GM18502 (cell line): ENCODE measurements at regions not wholly inside any gene's neighbourhood (a gene's known extent, or its start where the extent isn't known, plus 50 kb on each side); places are given as distances from the start of the nearest gene placed in this dataset.
"Not testable (repeated sequence)": the region's sequence is repeated elsewhere in the genome, so short reads cannot be mapped to it uniquely, and the experiment has no call there.

ENCODE experiments used
- ATAC-seq: cut with Tn5 transposase; IDR thresholded peaks from one replicate; pipeline ENCODE4 v1.9.1; 2021; ENCODE audit warnings: mild to moderate bottlenecking; ENCODE audit not compliant: unreplicated experiment, poor library complexity

- no peak for ATAC-seq
Observed at GRCh38 chr6:67885081-67886033, 749.7 kb upstream of the ADGRB3 start.

GRCh38 chr6:67884442-67884841, 750.6 kb upstream of the ADGRB3 start:
- no peak for ATAC-seq

DNA sequence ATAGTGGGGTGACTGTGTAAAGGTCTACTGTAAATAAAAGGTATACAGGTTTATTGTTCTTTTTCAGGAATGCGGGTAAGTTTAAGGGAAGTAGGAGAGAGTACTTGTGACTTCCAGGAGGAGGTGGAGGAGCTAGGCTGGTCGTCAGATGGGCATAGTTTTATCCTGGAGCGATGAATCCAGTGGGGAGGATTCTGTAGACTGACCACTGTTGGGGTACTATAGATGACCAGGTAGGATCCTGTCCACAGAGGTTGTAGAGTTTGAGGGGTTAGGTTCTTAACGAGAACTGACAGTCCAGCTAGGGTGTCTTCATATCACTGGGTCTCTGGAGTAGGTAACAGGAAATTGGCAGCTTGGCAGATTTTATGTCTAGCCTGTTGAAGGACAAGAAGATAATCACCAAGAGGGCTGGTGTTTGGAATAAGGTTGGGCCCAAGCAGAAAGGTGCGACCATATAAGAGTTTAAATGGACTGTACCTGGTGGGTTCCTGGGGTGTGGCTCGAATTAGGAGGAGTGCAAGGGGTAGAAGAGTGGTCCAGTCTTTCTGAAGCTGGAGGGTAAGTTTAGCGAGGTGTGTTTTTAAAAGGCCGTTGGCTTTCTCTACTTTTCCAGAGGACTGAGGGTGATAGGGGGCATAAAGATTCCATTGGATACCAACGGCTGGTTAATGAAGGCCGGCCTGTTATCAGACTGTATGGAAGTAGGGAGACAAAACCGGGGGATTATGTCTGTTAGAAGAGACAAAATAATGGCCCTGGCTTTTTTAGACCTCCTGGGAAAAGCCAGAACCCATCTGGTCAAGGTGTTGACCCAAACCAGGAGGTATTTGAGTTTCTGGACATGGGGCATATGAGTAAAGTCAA, 751.3 kb upstream of the ADGRB3 start:
- no peak for ATAC-seq

DNA sequence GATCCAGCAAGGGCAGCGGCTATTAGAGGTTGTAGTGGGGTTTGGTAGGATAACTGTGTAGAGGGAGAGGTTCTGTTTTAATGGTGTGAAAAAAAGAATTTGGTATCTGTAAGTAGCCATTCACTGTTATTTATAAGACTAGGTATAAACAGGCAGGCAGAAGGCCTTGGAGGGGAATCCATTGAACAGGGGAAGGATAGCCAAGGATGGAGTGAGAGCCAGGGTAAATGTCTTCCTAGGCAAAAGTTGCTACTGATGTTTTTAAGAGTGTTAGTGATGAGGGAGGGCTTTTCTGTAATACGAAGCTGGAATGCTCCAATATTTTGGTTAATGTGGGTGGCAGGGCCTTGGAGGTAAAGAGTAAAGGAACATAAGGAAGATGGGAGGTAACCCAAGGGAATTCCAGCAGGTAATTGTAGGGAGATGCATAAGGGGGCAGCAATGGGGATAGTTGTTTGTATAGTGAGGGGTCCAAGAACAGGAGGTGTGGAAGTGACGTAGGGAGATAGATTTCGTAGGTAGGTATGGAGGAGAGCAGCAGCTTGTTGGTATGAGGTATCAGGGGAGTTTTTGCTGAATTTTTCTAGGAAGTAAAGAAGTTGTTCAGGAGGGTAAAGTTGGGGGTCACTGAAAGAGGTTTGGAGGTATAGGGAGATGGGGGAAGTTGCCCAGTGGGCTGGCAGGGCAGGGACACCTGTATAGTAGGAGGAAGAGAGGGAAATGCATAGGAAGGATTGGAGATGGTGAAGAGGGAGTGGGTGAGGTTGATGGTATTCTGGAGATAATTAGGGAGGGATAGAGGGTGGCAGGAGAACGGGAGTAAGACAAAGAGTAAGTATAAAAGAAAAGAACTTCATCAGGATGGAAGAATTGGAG, 752.4 kb upstream of the ADGRB3 start:
- ATAC-seq, result no peak

DNA sequence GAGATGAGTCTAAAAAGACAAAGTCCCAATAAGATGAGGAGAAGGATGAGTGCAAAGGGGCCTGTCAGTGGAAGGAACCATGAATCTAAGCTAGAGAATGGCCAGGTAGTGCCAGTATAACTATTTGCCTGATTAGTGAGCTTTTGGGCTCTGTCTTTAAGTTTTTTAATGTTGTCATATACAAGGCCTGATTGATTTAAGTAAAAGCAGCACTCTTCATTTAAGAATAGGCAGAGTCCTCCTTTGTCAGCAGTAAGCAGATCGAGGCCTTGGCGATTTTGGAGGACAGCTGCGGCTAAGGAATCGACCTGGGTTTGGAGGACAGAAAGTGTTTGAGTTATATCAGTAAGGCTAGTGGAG, 753.4 kb upstream of the ADGRB3 start:
- ATAC-seq, result no peak

- no peak for ATAC-seq
Observed at GRCh38 chr6:67880939-67881705, 754.0 kb upstream of the ADGRB3 start.

DNA sequence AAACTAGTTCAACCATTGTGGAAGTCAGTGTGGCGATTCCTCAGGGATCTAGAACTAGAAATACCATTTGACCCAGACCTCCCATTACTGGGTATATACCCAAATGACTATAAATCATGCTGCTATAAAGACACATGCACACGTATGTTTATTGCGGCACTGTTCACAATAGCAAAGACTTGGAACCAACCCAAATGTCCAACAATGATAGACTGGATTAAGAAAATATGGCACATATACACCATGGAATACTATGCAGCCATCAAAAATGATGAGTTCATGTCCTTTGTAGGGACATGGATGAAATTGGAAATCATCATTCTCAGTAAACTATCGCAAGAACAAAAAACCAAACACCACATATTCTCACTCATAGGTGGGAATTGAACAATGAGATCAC, 754.7 kb upstream of the ADGRB3 start:
- not testable (repeated sequence) for ATAC-seq

- not testable (repeated sequence) for ATAC-seq
Observed at GRCh38 chr6:67879928-67880327, 755.2 kb upstream of the ADGRB3 start.

DNA sequence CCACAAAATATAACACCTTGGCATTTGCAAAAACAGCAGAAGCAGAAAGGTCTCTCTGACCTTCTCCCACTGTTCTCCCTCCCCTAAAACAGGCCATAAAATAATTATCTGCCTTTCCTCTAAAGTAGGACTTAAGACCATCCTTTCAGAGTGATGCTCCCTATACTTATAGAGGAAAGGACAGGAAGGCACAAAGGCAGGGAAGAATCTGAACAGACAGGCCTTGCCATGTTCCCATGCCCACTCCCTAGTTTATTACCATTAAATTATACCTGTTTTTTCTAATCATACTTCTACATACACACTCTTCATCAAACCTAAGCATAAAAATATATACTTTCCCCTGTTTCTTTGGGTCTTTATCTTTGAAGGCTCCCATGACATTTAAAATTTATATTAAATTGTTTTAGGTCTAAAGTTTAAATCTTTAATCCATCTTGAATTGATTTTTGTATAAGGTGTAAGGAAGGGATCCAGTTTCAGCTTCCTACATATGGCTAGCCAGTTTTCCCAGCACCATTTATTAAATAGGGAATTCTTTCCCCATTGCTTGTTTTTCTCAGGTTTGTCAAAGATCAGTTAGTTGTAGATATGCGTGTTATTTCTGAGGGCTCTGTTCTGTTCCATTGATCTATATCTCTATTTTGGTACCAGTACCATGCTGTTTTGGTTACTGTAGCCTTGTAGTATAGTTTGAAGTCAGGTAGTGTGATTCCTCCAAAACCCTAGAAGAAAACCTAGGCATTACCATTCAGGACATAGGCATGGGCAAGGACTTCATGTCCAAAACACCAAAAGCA, 755.8 kb upstream of the ADGRB3 start:
- not testable (repeated sequence) for ATAC-seq

DNA sequence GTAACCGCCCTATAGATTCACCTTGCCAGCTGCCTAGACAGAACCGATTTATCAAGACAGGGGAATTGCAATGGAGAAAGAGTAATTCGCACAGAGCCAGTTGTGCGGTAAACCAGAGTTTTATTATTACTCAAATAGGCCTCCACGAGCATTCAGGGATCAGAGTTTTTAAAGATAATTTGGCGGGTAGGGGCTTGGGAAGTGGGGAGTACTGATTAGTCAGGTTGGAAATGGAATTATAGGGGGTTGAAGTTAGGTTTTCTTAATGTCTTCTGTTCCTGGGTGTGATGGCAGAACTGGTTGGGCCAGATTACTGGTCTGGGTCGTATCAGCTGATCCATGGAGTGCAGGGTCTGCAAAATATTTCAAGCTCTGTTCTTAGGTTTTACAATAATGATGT, 756.9 kb upstream of the ADGRB3 start:
- not testable (repeated sequence) for ATAC-seq

- ATAC-seq, result no peak
Observed at GRCh38 chr6:67877288-67877687, 757.8 kb upstream of the ADGRB3 start.

- ATAC-seq, result no peak
Observed at GRCh38 chr6:67875877-67876383, 759.2 kb upstream of the ADGRB3 start.

- no peak for ATAC-seq
Observed at GRCh38 chr6:67870321-67870720, 764.8 kb upstream of the ADGRB3 start.

- ATAC-seq, result no peak
Observed at GRCh38 chr6:67863346-67863745, 771.7 kb upstream of the ADGRB3 start.

DNA sequence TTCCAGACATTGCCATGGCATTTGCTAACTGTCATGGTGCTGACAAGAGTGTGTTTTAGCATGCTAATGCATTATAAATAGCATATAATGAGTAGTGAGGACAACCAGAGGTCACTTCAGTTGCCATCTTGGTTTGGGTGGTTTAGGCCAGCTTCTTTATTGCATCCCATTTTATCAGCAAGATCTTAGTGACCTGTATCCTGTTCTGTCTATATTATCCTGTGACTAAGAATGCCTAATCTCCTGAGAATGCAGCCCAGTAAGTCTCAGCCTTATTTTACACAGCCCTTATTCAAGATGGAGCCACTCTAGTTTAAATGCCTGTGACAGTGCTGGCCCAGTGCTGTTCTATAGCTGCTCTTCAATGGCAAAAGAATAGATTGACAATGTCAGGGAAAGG, 781.0 kb upstream of the ADGRB3 start:
- ATAC-seq, result no peak

GRCh38 chr6:67839818-67840217, 795.3 kb upstream of the ADGRB3 start:
- no peak for ATAC-seq

DNA sequence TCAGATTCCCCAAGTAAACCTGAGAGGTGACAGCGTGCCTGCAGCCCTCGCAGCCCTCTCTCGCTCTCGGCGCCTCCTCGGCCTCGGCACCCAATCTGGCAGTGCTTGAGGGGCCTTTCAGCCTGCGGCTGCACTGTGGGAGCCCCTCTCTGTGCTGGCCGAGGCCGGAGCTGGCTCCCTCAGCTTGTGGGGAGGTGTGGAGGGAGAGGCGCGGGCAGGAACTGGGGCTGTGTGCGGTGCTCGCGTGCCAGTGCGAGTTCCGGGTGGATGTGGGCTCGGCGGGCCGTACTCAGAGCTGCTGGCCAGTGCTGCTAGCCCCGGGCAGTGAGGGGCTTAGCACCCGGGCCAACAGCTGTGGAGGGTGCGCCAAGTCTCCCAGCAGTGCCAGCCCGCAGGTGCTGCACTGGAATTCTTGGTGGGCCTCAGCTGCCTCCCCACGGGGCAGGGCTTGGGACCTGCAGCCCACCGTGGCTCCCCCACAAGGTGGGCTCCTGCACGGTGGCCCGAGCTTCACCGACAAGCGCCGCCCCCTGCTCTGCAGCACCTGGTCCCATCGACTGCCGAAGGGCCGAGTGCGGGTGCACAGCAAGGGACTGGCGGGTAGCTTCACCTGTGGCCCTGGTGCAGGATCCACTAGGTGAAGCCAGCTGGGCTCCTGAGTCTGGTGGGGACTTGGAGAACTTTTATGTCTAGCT, 809.7 kb upstream of the ADGRB3 start:
- no peak for ATAC-seq

DNA sequence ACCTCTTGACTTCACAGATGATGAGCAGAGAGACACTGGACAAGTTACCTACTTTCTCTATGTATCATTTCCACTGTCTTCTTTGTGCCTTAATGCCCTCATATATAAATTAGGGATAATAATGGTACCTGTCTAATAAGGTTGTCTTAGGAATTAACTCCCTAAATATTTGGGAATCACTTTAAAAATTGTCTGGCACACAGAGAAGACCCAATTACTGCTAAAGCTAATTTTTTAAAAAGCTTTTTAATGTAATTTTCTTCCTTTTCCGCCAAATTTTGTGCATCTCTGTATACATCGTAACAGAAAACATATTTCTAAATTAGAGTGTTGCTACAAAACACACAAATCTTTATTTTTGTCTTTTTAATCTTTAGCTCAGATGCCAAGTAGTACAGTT, 816.8 kb upstream of the ADGRB3 start:
- no peak for ATAC-seq
